HCT116 (cell line): ENCODE measurements at regions not wholly inside any gene's neighbourhood (a gene's known extent, or its start where the extent isn't known, plus 50 kb on each side); places are given as distances from the start of the nearest gene placed in this dataset.

ENCODE experiments used
- ATAC-seq: fragments of 200-7000 bp; cut with Tn5 transposase; 2 replicates; pipeline ENCODE4 v1.9.1; 2020; ENCODE audit warnings: mild to moderate bottlenecking, moderate library complexity
- BruUV-seq: library from RNA; stranded (reverse); fragments of 400-500 nt; replicated peaks from 2 replicates; lab custom pipeline; 2021; lab: Mats Ljungman, UMichigan
- CTCF ChIA-PET: fragments of 300-600 bp; sonication (Branson Sonifier 250); formaldehyde crosslinking; loops from one replicate; lab custom pipeline; 2021; ENCODE audit warnings: antibody characterized with exemption; lab: Charles Lee
- POLR2A ChIA-PET: fragments of 300-600, 350-600 bp; sonication (Branson Sonifier 250); formaldehyde crosslinking; loops from one replicate; lab custom pipeline; 2021; ENCODE audit warnings: antibody characterized with exemption; lab: Charles Lee
- RAD21 ChIA-PET, 2 experiments: fragments of 300-600 bp; sonication (Branson Sonifier 250); formaldehyde crosslinking; loops; one replicate each; lab custom pipeline; 2023; ENCODE audit warnings: low total read pairs in 2 of 2; ENCODE audit not compliant: uncharacterized antibody in 2 of 2, unreplicated experiment in 2 of 2, low non-redundant PET in 1 of 2; lab: Charles Lee
- DNase-seq: peaks from one replicate; pipeline ENCODE4 v3.0.0-alpha.2; 2010; ENCODE audit warnings: low read depth, low spot score
- H2AFZ ChIP-seq: fragments of 200-600 bp; shearing (Covaris generic), sonication (generic); 2 replicates; pipeline ENCODE4 v1.6.1; 2017; ENCODE audit warnings: low read depth, mixed run types, mixed read lengths, antibody characterized with exemption, low read length; ENCODE audit not compliant: poor library complexity, severe bottlenecking
- H3K27ac ChIP-seq: 2 replicates; pipeline ENCODE4 v1.5.1; 2012; ENCODE audit warnings: low read depth, low read length
- H3K27me3 ChIP-seq: fragments of 200-600 bp; sonication (generic); 2 replicates; pipeline ENCODE4 v1.6.1; 2016; ENCODE audit warnings: mixed run types, low read length, mixed read lengths; ENCODE audit not compliant: insufficient read depth
- H3K36me3 ChIP-seq, 2 experiments: fragments of 200-500 bp in 1 of 2; fragments of 200-600 bp in 1 of 2; sonication (Bioruptor generic) in 1 of 2; sonication (generic) in 1 of 2; 2 replicates each; pipeline versions ENCODE4 v1.5.1 to v1.6.1; 2014 to 2016; ENCODE audit warnings: low read length in 2 of 2, inconsistent platforms in 1 of 2, mixed read lengths in 1 of 2, mixed run types in 1 of 2; ENCODE audit not compliant: insufficient read depth in 2 of 2, control insufficient read depth in 1 of 2
- H3K4me1 ChIP-seq, 2 experiments: fragments of 200-600 bp in 1 of 2; sonication (generic) in 1 of 2; 2 replicates each; pipeline versions ENCODE4 v1.5.1 to v1.6.1; 2012 to 2017; ENCODE audit warnings: low read length in 2 of 2, inconsistent platforms in 1 of 2, mild to moderate bottlenecking in 1 of 2, mixed read lengths in 1 of 2, mixed run types in 1 of 2, moderate library complexity in 1 of 2; ENCODE audit not compliant: insufficient read depth in 2 of 2, control insufficient read depth in 1 of 2
- H3K4me2 ChIP-seq: fragments of 200-600 bp; sonication (generic); 2 replicates; pipeline ENCODE4 v1.6.1; 2017; ENCODE audit warnings: mixed run types, low read length, mixed read lengths
- H3K4me3 ChIP-seq, 2 experiments: fragments of 200-600 bp in 1 of 2; sonication (generic) in 1 of 2; replicated peaks in 1 of 2; 2 replicates each; pipeline ENCODE4 v1.5.1; 2011 to 2016; ENCODE audit warnings: low read length in 2 of 2, control low read depth in 1 of 2, low read depth in 1 of 2, mild to moderate bottlenecking in 1 of 2, mixed read lengths in 1 of 2, mixed run types in 1 of 2
- H3K79me2 ChIP-seq: fragments of 200-600 bp; sonication (generic); 2 replicates; pipeline ENCODE4 v1.6.1; 2017; ENCODE audit warnings: mild to moderate bottlenecking, mixed run types, low read length, moderate library complexity, mixed read lengths; ENCODE audit not compliant: insufficient read depth
- H3K9ac ChIP-seq: fragments of 200-600 bp; sonication (generic); 2 replicates; pipeline ENCODE4 v1.6.1; 2016; ENCODE audit warnings: low read length, mixed read lengths
- H3K9me2 ChIP-seq: fragments of 200-600 bp; sonication (generic), shearing (Covaris generic); 2 replicates; pipeline ENCODE4 v1.6.1; 2017; ENCODE audit warnings: mixed run types, mild to moderate bottlenecking, moderate library complexity; ENCODE audit not compliant: insufficient read depth
- H3K9me3 ChIP-seq, 2 experiments: fragments of 200-500 bp in 1 of 2; fragments of 200-600 bp in 1 of 2; sonication (Bioruptor generic) in 1 of 2; sonication (generic) in 1 of 2; 2 replicates each; pipeline ENCODE4 v1.6.1; 2014 to 2017; ENCODE audit warnings: low read length in 2 of 2, mixed read lengths in 2 of 2, inconsistent platforms in 1 of 2, low read depth in 1 of 2, mild to moderate bottlenecking in 1 of 2, mixed run types in 1 of 2, moderate library complexity in 1 of 2; ENCODE audit not compliant: control insufficient read depth in 1 of 2, insufficient read depth in 1 of 2
- H4K20me1 ChIP-seq: fragments of 200-600 bp; sonication (generic), shearing (Covaris generic); 2 replicates; pipeline ENCODE4 v1.6.1; 2017; ENCODE audit warnings: mixed run types, mild to moderate bottlenecking, moderate library complexity; ENCODE audit not compliant: insufficient read depth
- CEBPB ChIP-seq: IDR thresholded peaks from 2 replicates; pipeline ENCODE4 v1.6.1; 2012; ENCODE audit warnings: low read depth
- EZH2 ChIP-seq: fragments of 200-600 bp; sonication (generic); IDR thresholded peaks from 2 replicates; pipeline ENCODE4 v1.6.1; 2017; ENCODE audit warnings: antibody characterized with exemption, mixed run types
- FOSL1 ChIP-seq: IDR thresholded peaks from 2 replicates; pipeline ENCODE4 v1.6.1; 2012; ENCODE audit warnings: low read depth
- SP1 ChIP-seq: IDR thresholded peaks from 2 replicates; pipeline ENCODE4 v1.6.1; 2012; ENCODE audit warnings: low read depth
- ZBTB33 ChIP-seq: IDR thresholded peaks from 2 replicates; pipeline ENCODE4 v1.6.1; 2011; ENCODE audit warnings: mild to moderate bottlenecking, low read length, moderate library complexity; ENCODE audit not compliant: insufficient replicate concordance; ENCODE audit errors: extremely low read depth
- intact Hi-C: fragments of 100-400 bp; cut with micrococcal nuclease; formaldehyde crosslinking; loops from 2 replicates; pipeline ENCODE4 v1.10.0; 2022
- TF ChIP-seq, protein P1 (sequence below), 3 experiments: fragments of 200-600 bp in 1 of 3; sonication (generic) in 1 of 3; IDR thresholded peaks in 2 of 3; conservative IDR thresholded peaks in 1 of 3; 2 replicates each; pipeline ENCODE4 v1.5.1; 2012 to 2017; ENCODE audit warnings: low read depth in 2 of 3, low read length in 2 of 3, antibody characterized with exemption in 1 of 3, borderline replicate concordance in 1 of 3, control low read depth in 1 of 3, mild to moderate bottlenecking in 1 of 3, mixed read lengths in 1 of 3, mixed run types in 1 of 3, moderate library complexity in 1 of 3; ENCODE audit not compliant: insufficient read depth in 1 of 3
- TF ChIP-seq, protein P2 (sequence below): IDR thresholded peaks from 2 replicates; pipeline ENCODE4 v1.6.1; 2012

DNA sequence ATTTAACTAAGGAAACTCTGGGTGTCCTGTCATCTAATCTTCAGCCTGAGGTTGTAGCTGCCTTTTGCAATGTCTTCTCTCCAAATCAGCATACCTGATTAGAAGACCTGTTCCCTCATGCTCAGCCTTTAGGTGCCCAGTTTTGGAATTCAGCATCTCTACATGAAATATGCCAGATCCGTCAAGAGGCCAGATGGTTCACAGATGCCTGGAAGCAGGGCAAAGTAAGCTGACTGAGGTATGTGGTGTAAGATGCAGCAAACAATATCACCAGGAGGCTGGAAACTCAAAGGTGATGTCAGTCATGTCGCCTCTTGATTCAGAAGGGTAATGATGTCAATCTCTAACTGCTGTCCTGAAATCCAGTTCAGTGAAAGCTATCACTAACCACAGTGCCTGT lies 324.4 kb downstream of the PRELID2 start:
- Histone ChIP-seq H3K36me3 (no peaks in the 10 kb centered on the region), H3K4me1 (no peaks in the 10 kb centered on the region), H3K9me2 (no peaks in the 10 kb centered on the region), H3K79me2 (no peaks in the 10 kb centered on the region), H3K4me2 (no peak overlapping the region), H3K9me3 (no peaks in the 10 kb centered on the region), H3K4me3 (no peak overlapping the region), H3K9ac (no peak overlapping the region), H2AFZ (no peak overlapping the region), H3K27ac (no peak overlapping the region), H4K20me1 (no peaks in the 10 kb centered on the region), H3K27me3 (no peaks in the 10 kb centered on the region)
- DNase-seq (no peak), ATAC-seq (no peak)
- ChIA-PET RAD21 (no interaction called here), POLR2A (no interaction called here), CTCF (no interaction called here)
- TF ChIP-seq ZBTB33: no peak
- no peak for TF ChIP-seq CEBPB
- TF ChIP-seq, protein P1, sequence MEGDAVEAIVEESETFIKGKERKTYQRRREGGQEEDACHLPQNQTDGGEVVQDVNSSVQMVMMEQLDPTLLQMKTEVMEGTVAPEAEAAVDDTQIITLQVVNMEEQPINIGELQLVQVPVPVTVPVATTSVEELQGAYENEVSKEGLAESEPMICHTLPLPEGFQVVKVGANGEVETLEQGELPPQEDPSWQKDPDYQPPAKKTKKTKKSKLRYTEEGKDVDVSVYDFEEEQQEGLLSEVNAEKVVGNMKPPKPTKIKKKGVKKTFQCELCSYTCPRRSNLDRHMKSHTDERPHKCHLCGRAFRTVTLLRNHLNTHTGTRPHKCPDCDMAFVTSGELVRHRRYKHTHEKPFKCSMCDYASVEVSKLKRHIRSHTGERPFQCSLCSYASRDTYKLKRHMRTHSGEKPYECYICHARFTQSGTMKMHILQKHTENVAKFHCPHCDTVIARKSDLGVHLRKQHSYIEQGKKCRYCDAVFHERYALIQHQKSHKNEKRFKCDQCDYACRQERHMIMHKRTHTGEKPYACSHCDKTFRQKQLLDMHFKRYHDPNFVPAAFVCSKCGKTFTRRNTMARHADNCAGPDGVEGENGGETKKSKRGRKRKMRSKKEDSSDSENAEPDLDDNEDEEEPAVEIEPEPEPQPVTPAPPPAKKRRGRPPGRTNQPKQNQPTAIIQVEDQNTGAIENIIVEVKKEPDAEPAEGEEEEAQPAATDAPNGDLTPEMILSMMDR (IDR thresholded peaks at IDR 0.05 in 2 of 3, conservative IDR thresholded peaks at IDR 0.05 in 1 of 3; ENCODE audit: borderline replicate concordance in 1 of 3, insufficient read depth in 1 of 3, low read depth in 2 of 3, low read length in 2 of 3): no peak
- TF ChIP-seq SP1: no peak
- TF ChIP-seq, protein P2, sequence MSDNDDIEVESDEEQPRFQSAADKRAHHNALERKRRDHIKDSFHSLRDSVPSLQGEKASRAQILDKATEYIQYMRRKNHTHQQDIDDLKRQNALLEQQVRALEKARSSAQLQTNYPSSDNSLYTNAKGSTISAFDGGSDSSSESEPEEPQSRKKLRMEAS: no peak
- TF ChIP-seq EZH2: no peak
- TF ChIP-seq FOSL1: no peak
- BruUV-seq: no TSS peak
- intact Hi-C loops: no loop called here
